IMR-90 (cell line): ENCODE measurements at regions not wholly inside any gene's neighbourhood (a gene's known extent, or its start where the extent isn't known, plus 50 kb on each side); places are given as distances from the start of the nearest gene placed in this dataset.

Experiments
- ATAC-seq: fragments of 200-7000 bp; cut with Tn5 transposase; 2 replicates; pipeline ENCODE4 v1.9.1; 2020; ENCODE audit warnings: low read depth, mild to moderate bottlenecking, moderate library complexity
- BruUV-seq: library from RNA; stranded (reverse); fragments of 400-500 nt; replicated peaks from 2 replicates; lab custom pipeline; 2021; lab: Mats Ljungman, UMichigan
- CTCF ChIA-PET: fragments of 300-600 bp; formaldehyde crosslinking; extraction: SDS; loops from one replicate; lab custom pipeline; 2021; ENCODE audit warnings: antibody characterized with exemption; lab: Yijun Ruan, JAX
- POLR2A ChIA-PET: fragments of 300-600 bp; sonication (Branson Sonifier 250); formaldehyde crosslinking; loops from one replicate; lab custom pipeline; 2022; ENCODE audit warnings: antibody characterized with exemption; ENCODE audit not compliant: unreplicated experiment; lab: Charles Lee
- DNase-seq: peaks from one replicate; pipeline ENCODE4 v3.0.0; 2013
- H2AFZ ChIP-seq: replicated peaks from 2 replicates; pipeline ENCODE3; 2013; ENCODE audit warnings: low read length, mild to moderate bottlenecking; ENCODE audit not compliant: poor library complexity
- H2AK5ac ChIP-seq: 2 replicates; pipeline ENCODE4 v1.6.1; 2013; ENCODE audit warnings: low read depth, low read length, inconsistent platforms
- H2AK9ac ChIP-seq: replicated peaks from 2 replicates; pipeline ENCODE3; 2013; ENCODE audit warnings: mild to moderate bottlenecking, low read depth, low read length, moderate library complexity; ENCODE audit not compliant: poor library complexity
- H2BK120ac ChIP-seq: 2 replicates; pipeline ENCODE4 v1.6.1; 2013; ENCODE audit warnings: low read depth, low read length, inconsistent platforms
- H2BK15ac ChIP-seq: 3 replicates; pipeline ENCODE4 v1.6.1; 2013; ENCODE audit warnings: low read depth, low read length, inconsistent platforms
- H2BK20ac ChIP-seq: 2 replicates; pipeline ENCODE4 v1.6.1; 2013; ENCODE audit warnings: low read depth, mild to moderate bottlenecking, inconsistent platforms, low read length, moderate library complexity
- H2BK5ac ChIP-seq: 2 replicates; pipeline ENCODE4 v1.6.1; 2013; ENCODE audit warnings: mild to moderate bottlenecking, low read depth, low read length, inconsistent platforms; ENCODE audit not compliant: poor library complexity, severe bottlenecking
- H3K14ac ChIP-seq: replicated peaks from 2 replicates; pipeline ENCODE4 v1.6.1; 2013; ENCODE audit warnings: low read depth, low read length, inconsistent platforms
- H3K18ac ChIP-seq: 2 replicates; pipeline ENCODE4 v1.6.1; 2013; ENCODE audit warnings: low read depth, low read length, control low read depth
- H3K23ac ChIP-seq: 2 replicates; pipeline ENCODE4 v1.6.1; 2013; ENCODE audit warnings: low read depth, low read length, inconsistent platforms
- H3K27ac ChIP-seq: 2 replicates; pipeline ENCODE4 v1.5.1; 2013; ENCODE audit warnings: mild to moderate bottlenecking, control low read depth, low read length; ENCODE audit not compliant: insufficient read depth
- H3K27me3 ChIP-seq: 2 replicates; pipeline ENCODE4 v1.6.1; 2013; ENCODE audit warnings: low read length; ENCODE audit not compliant: control insufficient read depth, insufficient read depth
- H3K36me3 ChIP-seq: 2 replicates; pipeline ENCODE4 v1.6.1; 2013; ENCODE audit warnings: low read length, mixed read lengths; ENCODE audit not compliant: control insufficient read depth, insufficient read depth
- H3K4ac ChIP-seq: 2 replicates; pipeline ENCODE4 v1.6.1; 2013; ENCODE audit warnings: low read depth, low read length, inconsistent platforms
- H3K4me1 ChIP-seq: 2 replicates; pipeline ENCODE4 v1.6.1; 2013; ENCODE audit warnings: low read length, mixed read lengths; ENCODE audit not compliant: control insufficient read depth, insufficient read depth
- H3K4me2 ChIP-seq: 2 replicates; pipeline ENCODE4 v1.6.1; 2013; ENCODE audit warnings: low read depth, mild to moderate bottlenecking, control low read depth, low read length, moderate library complexity
- H3K4me3 ChIP-seq: 2 replicates; pipeline ENCODE4 v1.5.1; 2013; ENCODE audit warnings: low read depth, mild to moderate bottlenecking, control low read depth, low read length, moderate library complexity; ENCODE audit not compliant: insufficient read depth
- H3K56ac ChIP-seq: 2 replicates; pipeline ENCODE4 v1.6.1; 2013; ENCODE audit warnings: low read length, inconsistent platforms; ENCODE audit not compliant: insufficient read depth; ENCODE audit errors: extremely low read depth
- H3K79me1 ChIP-seq, 2 experiments: 2 replicates each; pipeline ENCODE4 v1.6.1; 2013; ENCODE audit warnings: low read length in 2 of 2, inconsistent platforms in 1 of 2, low read depth in 1 of 2
- H3K9ac ChIP-seq: 2 replicates; pipeline ENCODE4 v1.6.1; 2013; ENCODE audit warnings: low read depth, low read length, control low read depth
- H3K9me1 ChIP-seq: 2 replicates; pipeline ENCODE4 v1.6.1; 2013; ENCODE audit warnings: low read length, inconsistent platforms; ENCODE audit not compliant: insufficient read depth
- H3K9me3 ChIP-seq: 2 replicates; pipeline ENCODE4 v1.6.1; 2013; ENCODE audit warnings: low read length; ENCODE audit not compliant: control insufficient read depth, insufficient read depth
- H4K20me1 ChIP-seq: 2 replicates; pipeline ENCODE4 v1.6.1; 2013; ENCODE audit warnings: low read length, inconsistent platforms; ENCODE audit not compliant: insufficient read depth
- H4K5ac ChIP-seq: 2 replicates; pipeline ENCODE4 v1.6.1; 2013; ENCODE audit warnings: mild to moderate bottlenecking, low read depth, low read length, control low read depth
- H4K8ac ChIP-seq, 2 experiments: 2 replicates each; pipeline ENCODE4 v1.6.1; 2013; ENCODE audit warnings: low read depth in 2 of 2, low read length in 2 of 2, control low read depth in 1 of 2, inconsistent platforms in 1 of 2
- H4K91ac ChIP-seq: 2 replicates; pipeline ENCODE4 v1.6.1; 2013; ENCODE audit warnings: low read depth, low read length, inconsistent platforms; ENCODE audit not compliant: insufficient read depth
- CEBPB ChIP-seq: IDR thresholded peaks from 2 replicates; pipeline ENCODE4 v1.6.1; 2012; ENCODE audit warnings: low read depth, low read length, improper control_type of control experiment
- CHD1 ChIP-seq: IDR thresholded peaks from 2 replicates; pipeline ENCODE4 v1.6.1; 2012; ENCODE audit warnings: low read depth, low read length, improper control_type of control experiment
- NFE2L2 ChIP-seq: fragments of 150-350 bp; IDR thresholded peaks from 2 replicates; pipeline ENCODE4 v1.6.1; 2016; ENCODE audit warnings: low read depth, mild to moderate bottlenecking, low read length
- POLR2A ChIP-seq: IDR thresholded peaks from 2 replicates; pipeline ENCODE4 v1.6.1; 2012; ENCODE audit warnings: mild to moderate bottlenecking, low read depth, low read length
- WGBS, 2 experiments: methylation state at CpG; one replicate each; pipeline versions ENCODE4 v1.1.5 to v1.1.7; 2013; ENCODE audit warnings: missing lambda C conversion rate in 2 of 2; ENCODE audit not compliant: insufficient read length in 1 of 2; ENCODE audit errors: extremely low coverage in 2 of 2; 5-methylcytosine and 5-hydroxymethylcytosine counted together
- dilution Hi-C: fragments of 300-500 bp; cut with HindIII; formaldehyde crosslinking; loops from one replicate; pipeline ENCODE4 v1.14.3; 2018; ENCODE audit warnings: low sequenced_read_pairs; ENCODE audit not compliant: unreplicated experiment
- in situ Hi-C: fragments of 300-500 bp; cut with MboI; formaldehyde crosslinking; loops from 3 replicates; pipeline ENCODE4 v1.14.3; 2019; ENCODE audit warnings: low sequenced_read_pairs, inconsistent platforms, mixed read lengths
- intact Hi-C: fragments of 100-400 bp; cut with micrococcal nuclease; formaldehyde crosslinking; loops from 2 replicates; pipeline ENCODE4 v1.10.0; 2022
- TF ChIP-seq, protein P1 (sequence below): conservative IDR thresholded peaks from 2 replicates; pipeline ENCODE4 v1.5.1; 2012; ENCODE audit warnings: mild to moderate bottlenecking, low read depth, low read length, improper control_type of control experiment

DNA sequence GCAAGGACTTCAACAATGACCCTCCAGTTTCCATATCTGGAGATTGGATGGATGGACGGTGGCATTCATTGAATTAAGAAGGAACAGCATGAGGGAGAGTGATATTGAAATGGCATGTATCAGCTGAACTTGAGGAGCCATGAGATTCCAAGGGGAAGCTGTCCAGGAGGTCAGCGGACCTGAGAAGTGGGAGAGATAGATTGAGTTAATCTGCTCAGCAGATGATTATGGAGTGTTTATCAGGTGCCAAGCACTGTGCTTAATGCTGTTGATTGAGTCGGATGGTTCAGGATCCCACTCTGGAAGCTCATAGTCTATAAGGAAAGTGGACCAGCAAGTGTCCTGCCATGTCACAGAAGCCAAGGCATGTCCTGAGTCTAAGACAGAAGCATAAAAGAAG lies 581.3 kb downstream of the INSC start:
- no peak overlapping the region for H2AFZ ChIP-seq
- H4K91ac ChIP-seq, result no peak overlapping the region
- H4K20me1 ChIP-seq, result no peaks in the 10 kb centered on the region
- H3K27ac ChIP-seq, result no peak overlapping the region
- in situ Hi-C loops (no loop called here), intact Hi-C loops (no loop called here), dilution Hi-C loops (no loop called here)
- no peak overlapping the region for H3K14ac ChIP-seq
- no peak for ATAC-seq
- H2AK9ac ChIP-seq, result no peak overlapping the region
- no peaks in the 10 kb centered on the region for H3K9me3 ChIP-seq
- no peak overlapping the region for H2BK20ac ChIP-seq
- no peaks in the 10 kb centered on the region for H3K27me3 ChIP-seq
- no peaks in the 10 kb centered on the region for H3K79me1 ChIP-seq
- ChIA-PET CTCF (no interaction called here), POLR2A (no interaction called here)
- H2AK5ac ChIP-seq, result no peak overlapping the region
- no peak overlapping the region for H3K4me2 ChIP-seq
- H3K18ac ChIP-seq, result no peak overlapping the region
- no peak overlapping the region for H2BK15ac ChIP-seq
- no peak overlapping the region for H2BK5ac ChIP-seq
- H3K56ac ChIP-seq, result no peak overlapping the region
- H3K4ac ChIP-seq, result no peak overlapping the region
- H3K4me3 ChIP-seq, result no peak overlapping the region
- no peak overlapping the region for H2BK120ac ChIP-seq
- no peak for DNase-seq
- no peak overlapping the region for H4K5ac ChIP-seq
- H4K8ac ChIP-seq, result no peak overlapping the region
- no peaks in the 10 kb centered on the region; the same call in 1 of the 2 replicates for H3K4me1 ChIP-seq
- no peak overlapping the region for H3K23ac ChIP-seq
- no peak overlapping the region for H3K9ac ChIP-seq
- TF ChIP-seq CEBPB, result no peak
- TF ChIP-seq CHD1, result no peak
- TF ChIP-seq, protein P1, sequence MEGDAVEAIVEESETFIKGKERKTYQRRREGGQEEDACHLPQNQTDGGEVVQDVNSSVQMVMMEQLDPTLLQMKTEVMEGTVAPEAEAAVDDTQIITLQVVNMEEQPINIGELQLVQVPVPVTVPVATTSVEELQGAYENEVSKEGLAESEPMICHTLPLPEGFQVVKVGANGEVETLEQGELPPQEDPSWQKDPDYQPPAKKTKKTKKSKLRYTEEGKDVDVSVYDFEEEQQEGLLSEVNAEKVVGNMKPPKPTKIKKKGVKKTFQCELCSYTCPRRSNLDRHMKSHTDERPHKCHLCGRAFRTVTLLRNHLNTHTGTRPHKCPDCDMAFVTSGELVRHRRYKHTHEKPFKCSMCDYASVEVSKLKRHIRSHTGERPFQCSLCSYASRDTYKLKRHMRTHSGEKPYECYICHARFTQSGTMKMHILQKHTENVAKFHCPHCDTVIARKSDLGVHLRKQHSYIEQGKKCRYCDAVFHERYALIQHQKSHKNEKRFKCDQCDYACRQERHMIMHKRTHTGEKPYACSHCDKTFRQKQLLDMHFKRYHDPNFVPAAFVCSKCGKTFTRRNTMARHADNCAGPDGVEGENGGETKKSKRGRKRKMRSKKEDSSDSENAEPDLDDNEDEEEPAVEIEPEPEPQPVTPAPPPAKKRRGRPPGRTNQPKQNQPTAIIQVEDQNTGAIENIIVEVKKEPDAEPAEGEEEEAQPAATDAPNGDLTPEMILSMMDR, result no peak
- TF ChIP-seq NFE2L2, result no peak
- no peak for TF ChIP-seq POLR2A
- no TSS peak for BruUV-seq
- H3K36me3 ChIP-seq, result no peaks in the 10 kb centered on the region
- WGBS, 2 experiments, result 83% methylated on average over 2 of the region's 3 CpGs; no CpG with 5 or more reads in 1 of the 2 experiments
- H3K9me1 ChIP-seq, result 0 out of 2 replicates have a peak, but pooled peaks cover 6% of the 10 kb centered on the region
